Activated naive CD8-positive, alpha-beta T cell treated with anti-CD3 and anti-CD28 coated beads, Interleukin-2, amount 50 U/mL, for 16 hours (primary cell): ENCODE measurements at regions not wholly inside any gene's neighbourhood (a gene's known extent, or its start where the extent isn't known, plus 50 kb on each side); places are given as distances from the start of the nearest gene placed in this dataset.

Source experiments
- DNase-seq: peaks from one replicate; pipeline ENCODE4 v3.0.0-alpha.2; 2020; ENCODE audit warnings: low read depth, low spot score

DNA sequence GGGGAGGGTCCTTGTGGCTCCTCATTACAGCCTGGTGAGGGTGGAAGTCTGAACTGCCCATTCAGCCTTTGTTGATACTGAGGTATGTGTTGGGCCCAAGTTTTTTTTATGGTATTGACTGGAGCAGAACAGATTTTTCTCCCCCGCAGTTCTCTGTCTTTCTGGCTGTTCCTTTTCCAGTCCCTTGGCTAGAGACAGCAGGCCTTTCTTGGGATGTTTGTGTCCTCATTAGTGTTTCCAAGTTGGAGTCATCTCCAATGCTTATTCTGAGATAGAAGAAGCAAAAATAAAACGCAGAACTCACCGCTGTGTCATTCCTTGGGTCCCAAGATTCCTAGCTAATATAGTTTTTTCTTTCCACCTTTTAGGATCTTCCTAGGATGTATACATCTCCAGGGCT, 193.3 kb downstream of the RAMP3 start:
- DNase-seq, result no peak

DNA sequence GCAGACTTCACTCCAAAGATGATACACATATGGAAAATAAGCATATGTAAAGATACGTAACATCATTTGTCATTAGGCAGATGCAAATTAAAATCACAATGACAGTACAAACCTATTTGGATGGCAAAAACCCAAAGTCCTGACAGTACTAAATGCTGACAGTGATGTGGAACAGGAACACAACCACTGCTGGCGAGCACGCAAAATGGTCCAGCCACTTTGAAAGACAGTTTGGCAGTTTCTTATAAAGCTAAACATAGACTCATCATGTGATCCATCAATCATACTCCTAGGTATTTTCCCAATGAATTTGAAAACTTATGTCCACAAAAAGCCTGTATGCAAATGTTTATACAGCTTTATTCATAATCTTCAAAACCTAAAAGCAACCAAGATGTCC, 200.7 kb downstream of the RAMP3 start:
- DNase-seq, result no peak

DNA sequence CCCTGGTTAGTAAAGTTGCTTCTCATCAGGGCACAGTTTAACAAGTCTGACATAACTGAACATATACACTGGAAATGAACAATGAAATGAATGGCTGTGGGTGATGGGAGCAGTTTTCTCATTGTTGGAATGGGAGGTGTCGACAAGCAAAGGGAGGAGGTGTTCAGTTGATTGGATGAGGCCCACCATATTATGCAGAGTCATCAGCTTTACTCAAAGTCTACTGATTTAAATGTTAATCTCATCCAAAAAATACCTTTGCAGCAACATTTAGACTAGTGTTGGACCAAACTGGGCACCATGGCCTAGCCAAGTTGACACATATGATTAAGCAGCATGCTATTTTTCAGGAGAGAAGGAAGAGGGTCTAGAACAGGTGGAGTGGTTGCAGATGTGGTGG, 201.7 kb downstream of the RAMP3 start:
- DNase-seq, result no peak

DNA sequence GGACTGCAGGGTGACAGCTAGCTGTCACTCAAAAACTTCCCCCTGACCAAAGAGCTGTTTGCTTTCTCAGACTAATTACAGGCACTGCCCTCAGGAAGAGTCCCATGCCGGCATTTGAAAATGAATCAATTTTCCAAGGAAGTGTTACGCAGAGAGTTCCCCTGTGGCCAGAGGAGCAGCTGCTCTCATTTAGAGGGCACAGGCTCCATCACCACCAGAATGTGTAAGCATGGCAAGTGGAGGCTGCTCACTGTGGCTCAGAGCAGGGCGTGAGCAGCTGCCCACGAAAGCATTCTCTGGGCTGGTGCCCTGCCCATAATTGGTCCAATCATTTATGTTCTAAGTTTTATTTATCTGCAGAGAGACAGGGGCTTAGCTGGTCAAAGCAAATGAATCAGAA, 202.2 kb downstream of the RAMP3 start:
- no peak for DNase-seq

DNA sequence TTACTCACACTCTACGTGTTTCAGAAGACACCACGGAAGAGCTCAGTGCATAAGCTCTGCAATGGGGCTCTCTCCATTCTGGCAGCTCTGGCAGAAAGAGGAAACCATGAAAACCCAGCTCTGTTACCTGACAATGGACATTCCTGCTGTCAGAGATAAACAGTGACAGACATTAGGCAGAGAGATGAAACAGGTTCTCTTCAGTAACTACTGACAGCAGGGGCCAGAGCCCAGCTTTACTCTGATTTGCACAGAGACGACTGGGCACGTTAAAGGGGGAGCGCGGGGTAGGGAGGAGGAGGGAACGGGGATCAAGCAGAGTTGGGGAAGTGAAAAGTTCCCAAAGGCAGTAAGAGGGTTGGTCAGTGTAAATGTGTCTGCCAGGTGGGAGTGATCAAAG, 206.1 kb downstream of the RAMP3 start:
- DNase-seq, result no peak

DNA sequence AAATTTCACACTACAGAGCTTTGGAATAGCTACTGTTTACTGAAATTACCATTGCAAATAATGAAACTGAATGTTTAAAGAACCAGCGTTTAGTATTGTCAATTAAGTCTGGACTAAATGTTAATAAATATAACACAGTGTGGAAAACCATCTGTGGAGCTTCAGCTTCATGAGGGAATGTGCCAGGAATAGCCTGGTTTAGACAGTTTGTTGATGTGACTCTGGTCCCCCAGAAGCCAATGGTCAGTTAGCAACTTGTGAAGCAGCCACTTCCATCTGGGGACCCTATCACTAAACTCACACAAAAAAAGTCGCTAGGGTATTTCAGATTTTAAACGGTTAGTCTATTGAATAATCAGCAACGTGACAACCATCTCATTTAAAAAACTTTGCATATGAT, 207.8 kb downstream of the RAMP3 start:
- DNase-seq, result no peak

DNA sequence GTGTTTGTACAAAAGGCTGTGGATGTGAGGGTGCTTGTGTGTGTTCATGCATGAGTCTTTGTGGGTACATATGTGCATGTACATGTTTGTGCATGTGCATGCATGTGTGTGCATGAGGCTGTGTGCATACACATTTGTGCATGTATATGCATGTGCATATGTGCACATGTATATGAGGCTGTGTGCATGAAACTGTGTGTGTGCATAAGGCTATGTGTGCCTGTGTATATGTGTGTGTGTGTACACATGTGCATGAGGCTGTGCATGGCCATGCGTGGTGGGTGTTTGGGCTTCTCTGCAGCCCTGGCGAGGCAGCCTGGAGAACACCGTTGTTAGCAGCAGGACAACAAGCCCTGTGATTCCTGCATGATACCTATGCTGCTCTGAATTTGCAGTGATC, 207.7 kb upstream of the ADCY1 start:
- no peak for DNase-seq

DNA sequence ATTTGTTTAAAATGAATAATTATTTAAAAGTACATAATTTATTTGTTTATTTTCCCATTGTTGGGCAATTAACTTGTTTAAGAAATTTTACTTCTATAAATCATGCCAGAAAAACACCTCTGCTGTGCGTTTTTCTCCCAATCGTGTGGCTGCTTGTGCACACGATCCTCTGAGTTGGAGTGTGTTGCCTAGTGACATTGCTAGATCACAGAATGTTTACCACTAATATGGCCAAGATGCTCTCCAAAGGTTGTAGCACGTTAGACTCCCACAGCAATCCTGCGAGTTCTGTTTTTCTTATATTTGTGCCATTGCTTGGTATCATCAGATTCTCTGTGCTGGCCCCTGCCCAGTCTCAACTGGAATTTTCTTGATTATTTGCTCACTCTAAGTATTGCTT, 207.1 kb upstream of the ADCY1 start:
- no peak for DNase-seq

DNA sequence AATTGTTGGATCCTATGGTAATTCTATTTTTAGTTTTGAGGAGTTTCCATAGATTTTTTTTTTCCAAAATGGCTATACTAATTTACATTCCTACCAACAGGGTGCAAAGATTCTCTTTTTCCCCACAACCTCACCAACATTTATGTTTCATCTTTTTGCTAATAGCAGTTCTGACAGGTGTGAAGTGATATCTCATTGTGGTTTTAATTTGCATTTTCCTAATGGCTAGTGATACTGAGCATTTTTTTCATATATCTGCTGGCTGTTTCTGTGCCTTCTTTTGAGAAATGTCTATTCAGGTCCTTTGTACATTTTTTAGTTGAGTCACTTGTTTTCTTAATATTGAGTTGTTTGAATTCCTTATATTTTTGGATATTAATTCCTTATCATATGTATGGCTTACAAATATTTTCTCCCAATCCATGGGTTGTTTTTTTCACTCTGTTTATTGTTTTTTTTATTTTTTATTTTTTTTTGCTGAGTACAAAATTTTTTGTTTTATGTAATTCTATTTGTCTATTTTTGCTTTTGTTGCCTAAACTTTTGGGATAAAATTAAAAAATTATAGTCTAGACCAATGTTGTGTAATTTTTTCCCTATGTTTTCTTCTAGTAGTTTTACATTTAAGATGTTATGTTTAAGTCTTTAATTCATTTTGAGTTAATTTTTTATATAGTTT, 205.9 kb upstream of the ADCY1 start:
- no peak for DNase-seq

DNA sequence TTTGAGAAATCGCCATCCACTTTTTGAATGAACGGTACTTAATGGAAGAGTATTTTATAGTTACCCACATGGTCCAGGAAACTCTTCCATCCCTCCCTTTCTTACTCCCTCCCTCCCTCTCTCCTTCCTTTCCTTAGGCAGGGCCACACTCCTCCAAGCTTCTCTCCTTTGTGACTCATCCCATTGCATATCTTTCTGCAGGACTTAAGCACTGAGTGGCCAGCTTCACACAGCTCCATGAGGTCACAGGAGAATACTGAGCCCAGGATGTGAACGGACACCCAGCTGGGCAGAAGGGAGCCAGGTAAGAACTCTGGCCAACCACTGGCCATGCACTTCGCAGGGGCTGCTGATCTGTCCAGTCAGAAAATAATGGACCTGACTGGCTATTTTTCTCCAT, 189.7 kb upstream of the ADCY1 start:
- no peak for DNase-seq

DNA sequence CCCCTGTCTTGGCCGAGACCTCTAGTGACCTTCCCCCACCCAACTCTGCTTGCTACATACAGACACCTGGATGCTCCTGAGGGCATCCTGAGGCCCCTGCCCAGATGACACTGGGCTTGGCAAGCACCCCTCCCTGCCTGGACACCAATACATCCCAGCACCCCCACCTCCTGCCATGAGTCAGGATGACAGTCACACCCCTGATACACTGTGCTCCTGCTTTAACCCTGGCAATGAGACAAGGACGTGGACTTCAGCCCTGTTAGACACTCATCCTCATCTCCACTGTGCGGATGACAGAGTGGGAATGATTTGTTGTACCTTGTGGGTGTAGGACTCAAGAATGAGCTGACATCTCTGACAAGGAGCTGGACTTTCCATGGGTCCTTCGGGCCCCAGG, 186.3 kb upstream of the ADCY1 start:
- no peak for DNase-seq

DNA sequence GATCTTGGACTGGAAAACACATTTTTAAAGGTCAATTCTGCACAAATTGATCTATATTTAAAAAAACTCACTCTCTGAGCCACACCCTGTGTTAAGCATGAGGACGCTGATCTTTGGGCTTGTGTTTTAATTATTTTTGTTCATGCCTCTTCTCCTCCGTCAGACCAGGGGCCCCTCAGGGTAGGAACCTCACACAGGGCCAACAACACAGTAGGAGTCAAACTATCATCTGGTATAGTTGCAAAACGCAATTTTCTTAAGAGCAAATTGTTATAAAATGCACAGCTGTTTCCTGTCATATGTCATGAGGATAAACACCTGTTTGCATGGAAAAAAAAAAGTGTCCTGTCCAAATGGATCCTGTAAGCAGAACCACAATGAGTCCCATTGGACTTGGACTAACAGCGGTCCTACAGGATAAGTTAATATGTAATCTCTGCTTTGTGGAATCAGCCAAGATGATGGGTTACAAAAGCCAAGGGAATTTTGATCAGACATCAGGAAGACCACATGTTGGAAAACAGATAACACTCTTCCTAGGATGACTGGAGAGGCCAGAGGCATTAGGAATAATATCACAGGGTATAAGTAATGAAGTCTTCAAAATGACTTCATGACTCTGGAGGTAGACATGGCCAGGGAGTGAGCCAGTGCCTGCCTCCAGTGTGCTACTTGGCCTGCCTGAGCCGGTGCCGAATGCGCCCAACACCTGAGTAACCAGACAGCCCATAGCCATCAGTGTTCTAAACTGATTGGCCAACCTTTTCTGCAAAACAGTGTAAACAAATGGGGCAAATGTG, 184.9 kb upstream of the ADCY1 start:
- no peak for DNase-seq

DNA sequence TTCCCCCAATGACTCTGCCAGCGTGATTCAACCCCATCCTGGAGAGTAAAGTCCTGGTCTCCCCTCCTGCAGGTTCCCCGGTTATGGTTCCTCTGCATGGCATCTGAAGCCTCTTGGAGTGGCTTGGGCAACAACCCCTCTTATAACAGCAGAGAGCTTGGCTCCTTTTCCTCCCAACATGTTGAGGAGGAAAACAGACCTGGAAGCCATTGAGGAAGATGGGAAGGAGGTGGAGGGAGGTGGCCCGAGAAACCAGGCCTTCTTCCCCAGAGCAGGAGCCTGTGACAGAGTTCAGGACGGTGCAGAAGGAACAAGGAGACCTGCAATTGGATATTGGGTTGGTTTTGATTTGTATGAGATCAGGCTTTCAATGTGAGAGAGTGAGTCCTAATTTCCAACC, 184.0 kb upstream of the ADCY1 start:
- DNase-seq, result no peak

DNA sequence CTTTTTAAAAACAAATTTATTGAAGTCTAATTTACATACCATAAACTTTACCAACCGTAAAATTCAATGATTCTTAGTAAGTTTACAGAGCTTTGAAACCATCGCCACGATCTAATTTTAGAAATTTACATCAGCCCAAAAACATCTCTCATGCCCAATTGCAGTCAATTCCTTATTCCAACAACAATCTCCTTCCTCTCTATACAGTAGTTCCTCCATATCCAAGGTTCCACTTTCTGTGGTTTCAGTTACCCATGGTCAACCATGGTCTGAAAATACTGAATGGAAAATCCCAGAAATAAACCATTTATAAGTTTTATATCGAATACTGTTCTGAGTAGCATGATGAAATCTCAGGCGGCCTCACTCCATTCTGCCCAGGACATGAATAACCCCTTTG, 183.4 kb upstream of the ADCY1 start:
- DNase-seq, result no peak

DNA sequence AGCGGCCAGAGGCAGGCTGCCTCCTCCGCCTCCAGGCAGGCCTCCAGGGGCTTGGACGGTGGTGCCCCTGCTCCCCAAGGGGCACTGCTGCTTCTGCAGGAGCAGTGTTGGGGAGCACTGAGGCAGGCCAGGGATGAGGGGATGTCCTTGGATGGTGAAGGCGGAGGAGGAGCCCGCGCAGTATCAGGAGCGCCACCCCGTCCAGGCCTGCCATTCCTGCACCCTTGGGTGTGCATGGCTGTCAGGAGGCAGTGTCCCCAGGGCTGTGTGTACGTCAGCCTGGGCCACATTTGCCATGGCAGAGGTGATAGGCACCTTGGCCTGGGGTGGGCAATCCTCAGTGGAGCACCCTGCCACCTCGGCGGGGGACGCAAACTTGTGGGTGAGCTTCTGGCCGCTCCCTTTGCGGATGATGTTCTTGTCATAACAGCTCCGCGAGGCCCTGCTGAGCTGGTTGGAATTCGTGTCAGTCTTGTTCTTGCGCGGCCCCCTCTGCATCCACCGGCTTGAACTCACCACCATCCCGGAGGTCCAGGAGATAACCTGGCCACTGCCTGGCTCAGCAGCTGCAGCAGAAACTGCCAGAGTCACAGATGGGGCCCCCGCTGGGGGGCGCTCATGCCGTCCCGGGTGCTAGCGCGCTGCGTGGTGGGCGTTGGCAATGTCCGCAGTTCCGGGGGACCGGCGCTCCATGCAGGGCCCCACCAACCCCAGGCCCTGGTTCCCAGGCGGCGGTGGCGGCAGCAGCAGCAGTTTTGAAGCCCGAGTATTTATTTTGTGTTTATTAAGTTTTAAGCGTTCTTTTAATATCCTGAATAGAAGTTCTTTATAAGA, 182.3 kb upstream of the ADCY1 start:
- DNase-seq, result no peak

DNA sequence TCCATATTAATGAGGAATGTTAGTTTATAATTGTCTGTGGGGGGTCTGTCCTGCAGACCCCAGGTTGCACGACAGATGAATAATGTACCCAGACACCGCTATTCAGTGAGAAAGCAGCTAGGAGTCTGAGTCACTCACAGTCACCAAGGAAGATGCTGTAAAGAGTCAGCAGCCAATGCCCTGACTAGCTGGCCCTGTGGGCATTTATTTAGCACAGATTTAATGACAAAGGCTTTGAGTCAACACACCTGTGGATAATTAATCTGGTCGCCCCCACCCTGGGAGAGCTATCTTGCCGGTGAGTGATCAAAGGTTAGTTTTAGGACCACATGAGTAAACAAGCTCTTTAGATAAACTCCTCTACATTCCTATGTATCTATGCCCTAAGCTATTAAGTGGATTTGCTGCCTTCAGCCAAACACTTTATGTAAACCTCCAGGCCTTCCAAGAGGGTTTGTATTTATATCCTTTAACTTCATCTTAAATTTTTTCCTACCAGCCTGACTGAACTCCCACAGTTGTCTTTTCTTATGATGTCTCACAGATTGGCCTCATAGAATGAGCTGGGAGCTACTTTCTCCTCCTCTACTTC, 180.0 kb upstream of the ADCY1 start:
- DNase-seq, result no peak

DNA sequence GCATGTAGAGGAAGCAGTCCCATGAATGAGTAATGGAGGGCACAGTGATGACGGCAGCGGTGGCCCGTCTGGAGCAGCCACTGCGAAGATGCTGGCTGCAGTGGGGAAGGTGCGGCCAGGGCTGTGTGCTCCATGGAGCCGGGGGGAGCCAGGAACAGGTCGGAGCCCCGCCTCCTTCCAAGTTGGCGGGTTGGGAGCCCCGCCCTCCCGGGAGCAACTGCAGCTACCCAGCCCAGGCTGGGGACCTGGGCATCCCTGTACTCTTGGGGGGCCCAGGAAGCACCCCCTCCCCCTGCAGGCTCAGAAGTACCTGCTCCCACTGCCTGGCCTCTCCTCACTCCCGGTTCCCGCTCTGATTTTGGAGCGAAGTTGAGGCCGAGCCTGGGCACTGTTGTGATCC, 175.1 kb upstream of the ADCY1 start:
- DNase-seq, result no peak

DNA sequence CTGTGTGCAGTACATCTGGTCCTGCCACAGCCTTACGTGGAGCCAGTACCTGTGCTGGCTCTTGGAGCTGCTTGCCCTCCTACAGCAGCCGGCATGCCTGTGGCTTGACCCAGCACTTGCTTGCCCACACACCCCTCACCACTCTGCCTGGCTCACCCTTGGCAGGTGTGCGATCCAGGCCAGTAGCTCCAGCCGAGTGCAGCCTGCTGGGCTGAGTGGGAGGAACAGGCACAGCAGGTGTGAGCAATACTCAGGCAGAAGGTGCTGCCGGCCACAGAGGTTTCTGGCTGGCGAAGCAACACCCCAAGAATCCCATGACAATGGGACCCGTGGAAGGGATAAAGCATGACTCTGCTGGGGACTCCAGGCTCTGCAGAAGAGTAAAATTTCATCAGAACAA, 173.5 kb upstream of the ADCY1 start:
- DNase-seq, result no peak

DNA sequence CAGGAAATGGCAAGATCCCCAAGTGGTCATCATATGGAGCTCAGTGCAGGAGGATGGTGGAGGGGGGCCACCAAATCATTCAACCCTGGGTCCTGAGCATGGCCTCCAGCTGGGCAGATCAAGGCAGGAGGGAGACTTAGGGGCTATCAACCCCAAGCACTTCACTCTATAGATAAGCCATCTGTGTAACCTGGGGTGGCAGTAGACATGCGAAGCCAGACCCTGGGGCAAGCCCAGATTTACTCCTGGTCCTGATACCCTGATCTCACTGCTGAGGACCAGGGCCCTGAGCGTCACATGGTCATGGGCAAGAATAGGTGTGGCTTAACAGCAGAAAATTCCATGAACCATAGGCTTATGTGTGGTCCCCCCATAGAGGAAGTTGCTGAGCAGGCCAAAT, 173.0 kb upstream of the ADCY1 start:
- no peak for DNase-seq

DNA sequence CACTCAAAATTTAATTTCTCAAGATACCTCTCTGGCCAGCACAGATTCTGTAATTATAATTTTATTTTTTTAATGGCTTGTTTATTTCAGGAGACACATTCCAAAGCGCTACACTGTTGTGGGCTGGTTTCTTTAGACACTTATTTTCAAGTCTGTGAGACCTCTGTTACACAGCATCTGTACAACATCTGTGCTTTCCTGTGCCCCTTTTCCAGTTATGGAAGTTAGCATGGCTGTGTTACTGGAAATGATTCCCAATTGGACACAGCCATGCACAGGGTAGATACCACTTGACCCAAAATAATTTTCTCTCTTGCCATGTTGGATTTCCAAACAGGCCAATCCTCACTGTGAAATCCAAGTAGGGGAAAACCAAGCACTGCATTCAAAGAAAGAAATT, 172.3 kb upstream of the ADCY1 start:
- DNase-seq, result no peak

DNA sequence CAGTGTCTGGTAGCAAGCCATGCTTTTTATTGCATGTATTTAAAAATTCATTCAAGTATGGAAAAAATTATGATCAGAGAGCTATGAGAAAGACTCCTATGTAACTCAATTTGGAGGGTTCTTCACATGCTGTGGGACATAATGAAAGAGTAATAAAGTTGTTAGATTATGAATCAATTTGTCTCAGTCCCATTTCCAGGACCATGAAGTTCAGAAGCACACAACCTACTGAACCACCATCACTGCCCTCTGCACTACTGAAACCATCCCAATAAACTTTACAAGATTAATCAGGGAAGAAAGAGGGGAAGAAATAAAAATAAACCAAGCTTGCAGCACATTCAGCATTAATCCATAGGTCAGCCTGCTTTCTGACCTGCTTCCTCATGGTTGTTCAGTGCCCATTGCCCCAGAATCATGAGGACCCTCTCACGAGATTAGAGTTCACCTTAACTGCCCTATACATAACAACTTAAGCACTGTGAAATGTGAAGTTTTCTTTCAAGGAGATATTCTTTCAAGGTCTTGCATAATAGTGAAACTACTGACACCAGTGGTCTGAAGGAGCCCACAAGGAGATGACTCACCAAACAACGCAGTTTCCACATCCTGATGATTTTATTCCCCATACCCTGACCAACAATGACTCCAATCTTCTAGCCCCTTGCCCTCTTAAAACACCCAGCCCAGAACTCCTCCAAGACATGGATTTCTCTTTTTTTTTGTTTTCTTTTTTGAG, 171.5 kb upstream of the ADCY1 start:
- no peak for DNase-seq

DNA sequence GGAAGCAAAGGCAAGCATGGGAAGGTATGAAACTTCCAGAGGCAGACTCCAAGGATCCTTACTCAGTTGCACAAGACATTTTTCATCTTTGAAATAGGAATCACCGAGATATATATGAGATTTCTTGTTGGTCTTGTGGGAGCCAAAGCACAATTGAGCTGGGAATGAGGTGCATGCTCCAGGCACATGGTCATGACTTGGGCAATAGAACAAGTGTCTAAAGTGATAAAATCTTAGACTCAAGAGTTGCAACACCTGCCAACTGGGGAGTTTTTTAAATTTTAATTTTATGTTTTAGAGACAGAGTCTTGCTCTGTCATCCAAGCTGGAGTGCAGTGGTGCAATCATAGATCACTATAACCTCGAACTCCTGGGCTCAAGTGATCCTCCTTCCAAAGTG, 169.5 kb upstream of the ADCY1 start:
- DNase-seq, result no peak
